ENCODE measurements at regions not wholly inside any gene's neighbourhood (a gene's known extent, or its start where the extent isn't known, plus 50 kb on each side); places are given as distances from the start of the nearest gene placed in this dataset.

GRCh38 chr15:39127151-39127790 lies 453.6 kb upstream of the THBS1 start:
- DNase-seq (ENCODE audit: extremely low spot score), result no peak
- CTCF ChIA-PET, result interaction anchor here (0.9 to 1.4 kb wide), 2 partner anchors 453 to 455 kb away, joined by 3 to 8 read pairs; partner anchors contain the start of gene THBS1
- POLR2A ChIA-PET, result no interaction called here
- TF ChIP-seq CTCF (IDR thresholded peaks at IDR 0.05; ENCODE audit: control extremely low read depth, extremely low read depth, low read depth, missing control alignments), result no peak

GRCh38 chr15:39127925-39128617 lies 452.8 kb upstream of the THBS1 start:
- TF ChIP-seq CTCF (IDR thresholded peaks at IDR 0.05; ENCODE audit: control extremely low read depth, extremely low read depth, low read depth, missing control alignments), result no peak
- POLR2A ChIA-PET, result no interaction called here
- CTCF ChIA-PET, result interaction anchor here (0.9 to 1.7 kb wide), 3 partner anchors 20 to 628 kb away, joined by 3 to 6 read pairs (median 4); no protein-coding TSS in a partner anchor
- no peak for DNase-seq (ENCODE audit: extremely low spot score)

- POLR2A ChIA-PET, result no interaction called here
- CTCF ChIA-PET, result interaction anchor here (1.5 to 1.7 kb wide), 2 partner anchors 19 to 628 kb away, joined by 4 to 6 read pairs; no protein-coding TSS in a partner anchor
- no peak for TF ChIP-seq CTCF (IDR thresholded peaks at IDR 0.05; ENCODE audit: control extremely low read depth, extremely low read depth, low read depth, missing control alignments)
- DNase-seq (ENCODE audit: extremely low spot score), result no peak
Measured at GRCh38 chr15:39128746-39129145, 452.1 kb upstream of the THBS1 start.

GRCh38 chr15:39130556-39131379 lies 450.1 kb upstream of the THBS1 start:
- no peak for TF ChIP-seq CTCF (IDR thresholded peaks at IDR 0.05; ENCODE audit: control extremely low read depth, extremely low read depth, low read depth, missing control alignments)
- POLR2A ChIA-PET, result no interaction called here
- CTCF ChIA-PET, result interaction anchor here (0.9 to 1.7 kb wide), 6 partner anchors 10 to 451 kb away, joined by 3 to 5 read pairs (median 3); partner anchors contain the start of gene THBS1
- no peak for DNase-seq (ENCODE audit: extremely low spot score)

GRCh38 chr15:39131609-39132008 lies 449.3 kb upstream of the THBS1 start:
- TF ChIP-seq CTCF (IDR thresholded peaks at IDR 0.05; ENCODE audit: control extremely low read depth, extremely low read depth, low read depth, missing control alignments), result no peak
- ChIA-PET POLR2A (no interaction called here), CTCF (interaction anchor here (1.7 to 2.6 kb wide), 2 partner anchors 10 to 448 kb away, joined by 4 to 9 read pairs; partner anchors contain the start of gene THBS1)
- DNase-seq (ENCODE audit: extremely low spot score), result no peak

GRCh38 chr15:39132070-39132469 lies 448.8 kb upstream of the THBS1 start:
- CTCF ChIA-PET, result interaction anchor here (0.8 to 2.6 kb wide), 4 partner anchors 10 to 448 kb away, joined by 3 to 9 read pairs (median 4); partner anchors contain the start of gene THBS1

More at GRCh38 chr15:39132070-39132469, 448.8 kb upstream of the THBS1 start:
- DNase-seq (ENCODE audit: extremely low spot score), result no peak
- TF ChIP-seq CTCF (IDR thresholded peaks at IDR 0.05; ENCODE audit: control extremely low read depth, extremely low read depth, low read depth, missing control alignments), result no peak
- POLR2A ChIA-PET, result no interaction called here

Measured in GM10248 (cell line).